ENCODE measurements at regions not wholly inside any gene's neighbourhood (a gene's known extent, or its start where the extent isn't known, plus 50 kb on each side); places are given as distances from the start of the nearest gene placed in this dataset.
"Not testable (repeated sequence)": the region's sequence is repeated elsewhere in the genome, so short reads cannot be mapped to it uniquely, and the experiment has no call there.

- no peak for DNase-seq
Observed at GRCh38 chr1:98325646-98326440, 335.7 kb upstream of the SNX7 start.

GRCh38 chr1:98323906-98324358 lies 337.6 kb upstream of the SNX7 start:
- DNase-seq: no peak

- no peak for DNase-seq
Observed at GRCh38 chr1:98323388-98323787, 338.1 kb upstream of the SNX7 start.

GRCh38 chr1:98322966-98323365 lies 338.6 kb upstream of the SNX7 start:
- DNase-seq: no peak

- no peak for DNase-seq
Observed at GRCh38 chr1:98322086-98322485, 339.4 kb upstream of the SNX7 start.

GRCh38 chr1:98321191-98321590 lies 340.3 kb upstream of the SNX7 start:
- no peak for DNase-seq

- DNase-seq: no peak
Observed at GRCh38 chr1:98316286-98316905, 345.1 kb upstream of the SNX7 start.

- DNase-seq: no peak
Observed at GRCh38 chr1:98315309-98315708, 346.2 kb upstream of the SNX7 start.

GRCh38 chr1:98314601-98315000 lies 346.9 kb upstream of the SNX7 start:
- no peak for DNase-seq

GRCh38 chr1:98306517-98307089 lies 354.9 kb upstream of the SNX7 start:
- DNase-seq: no peak

GRCh38 chr1:98305362-98305761 lies 356.2 kb upstream of the SNX7 start:
- no peak for DNase-seq

- DNase-seq: no peak
Observed at GRCh38 chr1:98304888-98305287, 356.6 kb upstream of the SNX7 start.

- no peak for DNase-seq
Observed at GRCh38 chr1:98299861-98300260, 361.7 kb upstream of the SNX7 start.

- no peak for DNase-seq
Observed at GRCh38 chr1:98299313-98299712, 362.2 kb upstream of the SNX7 start.

- DNase-seq: no peak
Observed at GRCh38 chr1:98298319-98298718, 363.2 kb upstream of the SNX7 start.

- DNase-seq: no peak
Observed at GRCh38 chr1:98296681-98297080, 364.8 kb upstream of the SNX7 start.

GRCh38 chr1:98294127-98294526 lies 367.4 kb upstream of the SNX7 start:
- DNase-seq: no peak

- DNase-seq: no peak
Observed at GRCh38 chr1:98292994-98293393, 368.5 kb upstream of the SNX7 start.

GRCh38 chr1:98289311-98289710 lies 368.5 kb upstream of the DPYD start:
- no peak for DNase-seq

- DNase-seq: no peak
Observed at GRCh38 chr1:98288494-98288893, 367.7 kb upstream of the DPYD start.

- no peak for DNase-seq
Observed at GRCh38 chr1:98287626-98288025, 366.8 kb upstream of the DPYD start.

- DNase-seq: no peak
Observed at GRCh38 chr1:98286656-98287055, 365.8 kb upstream of the DPYD start.

- not testable (repeated sequence) for DNase-seq
Observed at GRCh38 chr1:98285286-98285685, 364.5 kb upstream of the DPYD start.

GRCh38 chr1:98280049-98280448 lies 359.2 kb upstream of the DPYD start:
- DNase-seq: no peak

Measured in eye (tissue), 1 donor.